GM18867 (cell line): ENCODE measurements at regions not wholly inside any gene's neighbourhood (a gene's known extent, or its start where the extent isn't known, plus 50 kb on each side); places are given as distances from the start of the nearest gene placed in this dataset.

ENCODE experiments used
- ATAC-seq: cut with Tn5 transposase; IDR thresholded peaks from one replicate; pipeline ENCODE4 v1.9.1; 2021; ENCODE audit warnings: mild to moderate bottlenecking, moderate library complexity; ENCODE audit not compliant: unreplicated experiment

DNA sequence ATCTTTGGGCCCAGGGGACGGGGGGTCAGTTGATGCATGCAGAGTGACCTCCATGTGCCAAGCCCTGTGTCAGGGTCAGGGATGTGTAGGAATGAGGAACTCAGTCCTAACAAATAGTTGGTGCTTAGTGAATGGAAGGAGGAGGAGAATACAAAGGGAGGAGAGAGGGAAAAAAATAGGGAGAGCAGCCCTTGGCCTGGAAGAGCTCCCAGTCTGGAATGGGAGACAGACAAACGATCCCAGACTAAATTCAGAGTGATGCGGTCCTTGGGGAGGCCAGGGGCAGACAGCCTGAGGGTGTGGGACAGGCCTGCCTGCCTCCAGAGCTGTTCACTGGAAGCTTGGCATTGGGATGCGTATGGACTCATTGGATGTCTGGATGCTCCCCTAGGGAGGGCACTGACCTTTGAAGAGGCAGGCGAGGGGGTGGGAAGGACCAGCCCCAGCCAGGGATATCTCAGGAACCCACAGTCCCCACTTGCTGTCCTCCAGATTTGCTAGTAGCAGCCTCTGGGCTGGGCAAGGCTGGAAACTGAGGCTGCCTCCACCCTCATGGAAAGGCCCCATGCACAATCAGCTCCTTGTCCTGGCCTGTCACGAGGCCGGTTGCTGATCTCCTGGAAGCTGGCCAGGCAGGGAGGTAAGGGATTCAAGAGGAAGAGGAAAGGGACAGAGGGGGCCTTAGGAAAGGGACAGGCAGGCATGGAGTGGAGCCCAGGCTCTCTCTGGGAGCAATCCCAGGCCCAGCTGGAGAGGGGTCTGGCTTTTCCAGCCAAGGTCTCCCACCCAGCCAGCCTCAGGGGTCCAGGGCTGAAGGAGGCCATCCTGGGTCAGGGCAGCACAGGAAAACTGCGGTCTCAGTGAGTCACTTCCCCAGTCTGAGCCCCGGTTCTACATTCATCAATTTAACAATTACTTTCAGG is 69.0 kb upstream of the GGTA1 start:
- no peak for ATAC-seq

DNA sequence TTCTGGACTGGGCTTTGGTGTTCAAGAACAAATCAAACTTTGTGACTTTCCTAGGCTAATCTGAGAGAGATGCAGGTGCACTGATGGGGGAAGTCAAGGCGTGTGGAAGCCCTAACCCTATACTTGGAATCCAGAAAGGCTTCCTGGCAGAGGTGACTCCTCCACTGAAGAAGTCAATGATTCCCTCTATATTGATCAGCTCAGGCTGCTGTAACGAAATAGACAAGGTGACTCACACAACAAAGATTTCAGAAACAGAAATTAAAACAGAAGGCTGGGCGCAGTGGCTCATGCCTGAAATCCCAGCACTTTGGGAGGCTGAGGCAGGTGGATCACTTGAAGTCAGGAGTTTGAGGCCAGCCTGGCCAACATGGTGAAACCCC is 69.6 kb upstream of the GGTA1 start:
- no peak for ATAC-seq

DNA sequence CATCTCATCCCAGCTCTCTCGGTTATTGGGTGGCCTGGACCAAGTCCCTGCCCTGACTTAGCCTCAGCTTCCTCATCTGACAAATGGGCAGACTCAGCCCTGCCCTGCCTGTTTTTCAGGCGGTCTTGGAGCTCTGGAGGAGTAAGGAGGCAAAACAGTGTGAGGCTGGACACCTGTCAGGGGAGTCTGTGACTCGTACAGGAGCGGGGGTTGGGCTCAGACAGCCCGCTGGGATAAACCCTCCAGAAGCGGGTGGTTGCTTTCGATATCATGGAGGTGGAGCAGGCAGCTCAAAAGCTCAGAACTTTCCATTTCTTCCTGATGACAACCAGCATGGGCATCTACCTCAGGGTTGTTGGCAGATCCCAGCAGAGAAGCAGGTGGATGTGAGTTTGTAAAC is 72.9 kb upstream of the GGTA1 start:
- no peak for ATAC-seq

DNA sequence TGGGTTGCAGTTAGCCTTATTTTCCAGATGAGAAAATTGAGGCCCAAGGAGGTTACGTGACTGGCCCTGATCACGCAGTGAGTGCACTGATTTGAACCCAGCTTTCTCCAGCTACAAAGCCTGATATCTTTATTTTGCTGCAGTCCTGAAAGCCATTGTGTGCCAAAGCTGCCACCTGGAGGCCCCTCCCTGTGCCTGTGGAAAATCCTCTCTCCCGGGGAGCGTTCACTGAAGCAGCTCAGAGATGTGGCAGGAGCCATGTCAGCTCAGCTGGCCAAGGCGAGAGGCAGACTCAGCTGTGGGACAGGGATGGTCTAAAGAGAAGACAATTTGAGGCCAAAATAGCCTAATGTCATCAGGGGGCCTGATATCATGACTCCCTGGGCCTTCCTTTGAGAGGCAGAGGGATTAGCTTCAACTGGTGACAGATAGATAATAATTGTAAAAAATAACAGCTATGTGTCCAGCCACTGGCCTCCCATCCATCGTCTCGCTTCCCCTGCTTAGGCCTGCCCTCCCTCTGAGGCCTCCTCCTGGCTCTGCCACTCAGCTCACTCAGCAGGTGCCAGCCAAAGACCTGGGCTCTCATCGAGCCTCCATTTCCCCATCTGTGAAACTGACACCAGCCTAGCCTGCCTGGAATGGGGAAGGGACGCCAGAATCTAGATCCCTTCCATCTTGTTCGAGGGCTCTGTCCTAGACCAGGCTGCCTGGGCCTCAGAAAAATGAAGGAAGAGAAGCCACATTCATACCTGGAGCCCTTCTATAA is 74.3 kb upstream of the GGTA1 start:
- no peak for ATAC-seq

DNA sequence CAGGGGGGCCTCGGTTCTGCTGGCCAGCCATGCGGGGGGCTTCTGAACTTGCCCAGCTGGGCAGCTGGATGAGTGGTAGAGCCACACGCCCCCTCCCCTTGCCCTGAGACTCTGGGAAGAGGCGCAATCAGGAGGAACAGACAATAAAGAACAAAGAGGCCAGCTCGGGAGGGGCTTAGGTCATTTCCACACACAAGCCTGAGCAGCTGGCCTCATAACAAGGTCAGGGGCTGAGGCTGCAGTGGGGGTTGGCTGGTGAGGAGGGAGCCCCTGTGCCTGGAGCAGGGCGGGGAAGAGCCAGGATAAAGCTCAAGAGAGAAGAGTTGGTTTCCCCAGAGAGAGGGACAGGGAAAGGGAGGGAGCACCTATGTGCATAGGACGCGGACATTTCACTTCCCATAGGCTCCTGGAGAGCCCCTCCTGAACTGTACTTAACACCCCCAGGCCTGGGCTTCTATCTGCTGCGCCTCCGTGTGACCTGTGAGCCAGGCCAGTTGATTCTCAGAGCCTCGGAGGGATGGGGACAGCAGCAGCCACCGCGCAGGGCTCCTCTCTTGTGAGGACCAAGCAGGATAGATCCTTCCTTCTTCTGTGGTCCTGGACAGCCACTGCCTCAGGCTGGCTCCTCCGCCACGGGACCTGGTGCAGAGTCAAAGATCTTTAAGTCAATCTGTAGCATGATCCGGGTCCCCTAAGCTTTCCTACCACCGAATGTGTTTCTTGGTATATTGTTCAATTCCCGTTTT is 75.3 kb upstream of the GGTA1 start:
- ATAC-seq, result no peak

DNA sequence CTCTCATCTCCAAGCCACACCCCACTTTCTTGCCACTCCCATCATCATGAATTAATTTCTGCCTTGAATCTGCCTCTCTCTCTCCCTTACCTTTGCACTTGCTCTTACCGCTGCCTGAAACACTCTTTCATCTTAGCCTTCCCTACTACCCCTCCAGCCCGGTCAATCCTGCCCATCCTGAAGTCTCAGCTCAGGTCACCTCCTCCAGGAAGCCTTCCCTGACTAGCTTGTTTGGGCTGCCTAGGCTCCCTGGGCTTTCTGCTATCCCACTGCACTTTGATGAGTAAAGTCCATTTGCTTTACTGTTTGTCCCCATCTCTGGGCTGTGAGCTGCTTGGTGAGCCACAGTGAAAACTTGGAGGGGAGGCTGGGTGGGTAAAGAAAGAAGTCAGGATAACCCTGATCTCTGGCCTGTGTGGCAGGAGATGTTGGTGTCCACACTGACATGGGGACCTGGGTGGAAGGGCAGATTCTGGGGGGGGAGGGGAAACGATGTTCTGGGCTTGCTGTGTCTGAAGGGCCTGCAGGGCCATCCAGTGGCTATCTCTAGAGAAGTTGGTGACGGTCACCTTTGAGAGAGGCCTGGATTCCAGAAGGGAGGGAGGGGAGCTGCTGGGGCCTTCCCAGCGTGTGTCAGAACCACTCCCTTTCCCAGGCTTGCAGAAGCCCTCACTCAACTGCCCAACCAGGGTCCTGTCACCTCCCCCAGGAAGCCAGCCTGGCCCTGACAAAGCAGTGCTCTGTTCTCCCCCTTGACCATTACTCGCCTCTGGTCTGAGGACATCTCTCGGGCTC is 75.0 kb upstream of the DAB2IP start:
- ATAC-seq, result no peak

DNA sequence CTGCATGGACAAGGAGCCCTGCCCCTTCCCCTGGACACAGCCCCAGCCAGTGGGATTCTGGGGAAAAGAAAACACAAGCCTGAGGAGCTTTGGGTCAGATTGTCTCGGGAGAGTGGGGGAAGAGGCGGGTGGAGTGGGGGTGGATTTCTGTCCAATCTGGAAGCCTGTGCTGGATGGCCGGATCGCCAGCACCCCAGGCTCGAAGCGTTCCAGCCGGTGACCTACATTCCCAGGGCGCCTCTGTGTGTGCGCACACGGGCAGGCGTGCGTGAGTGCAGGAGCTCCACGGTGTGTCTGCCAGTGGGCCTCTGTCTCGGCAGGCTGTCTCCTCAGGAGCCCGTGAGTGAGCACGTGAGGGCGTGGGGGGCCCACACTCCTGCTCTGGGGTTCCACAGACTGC is 74.3 kb upstream of the DAB2IP start:
- no peak for ATAC-seq

DNA sequence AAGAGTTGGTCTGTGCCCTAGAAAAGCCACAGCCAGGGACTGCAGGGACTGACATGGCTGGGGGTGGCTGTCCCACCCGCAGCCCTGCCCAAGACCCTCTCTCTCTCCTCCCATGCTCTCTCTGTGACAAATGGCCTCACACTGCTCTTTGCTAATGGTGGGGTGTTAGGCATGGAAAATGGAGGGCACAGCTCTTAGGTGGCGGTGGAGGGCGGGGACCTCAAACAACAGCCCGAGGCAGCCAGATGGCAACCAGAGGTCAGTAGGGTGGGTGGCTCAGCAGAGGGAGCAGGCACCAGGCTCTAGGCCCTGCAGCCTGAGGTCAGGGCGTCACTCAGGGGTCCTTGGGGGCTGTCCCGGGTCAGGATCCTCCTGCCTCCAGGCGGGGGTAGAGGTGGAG is 73.9 kb upstream of the DAB2IP start:
- no peak for ATAC-seq

DNA sequence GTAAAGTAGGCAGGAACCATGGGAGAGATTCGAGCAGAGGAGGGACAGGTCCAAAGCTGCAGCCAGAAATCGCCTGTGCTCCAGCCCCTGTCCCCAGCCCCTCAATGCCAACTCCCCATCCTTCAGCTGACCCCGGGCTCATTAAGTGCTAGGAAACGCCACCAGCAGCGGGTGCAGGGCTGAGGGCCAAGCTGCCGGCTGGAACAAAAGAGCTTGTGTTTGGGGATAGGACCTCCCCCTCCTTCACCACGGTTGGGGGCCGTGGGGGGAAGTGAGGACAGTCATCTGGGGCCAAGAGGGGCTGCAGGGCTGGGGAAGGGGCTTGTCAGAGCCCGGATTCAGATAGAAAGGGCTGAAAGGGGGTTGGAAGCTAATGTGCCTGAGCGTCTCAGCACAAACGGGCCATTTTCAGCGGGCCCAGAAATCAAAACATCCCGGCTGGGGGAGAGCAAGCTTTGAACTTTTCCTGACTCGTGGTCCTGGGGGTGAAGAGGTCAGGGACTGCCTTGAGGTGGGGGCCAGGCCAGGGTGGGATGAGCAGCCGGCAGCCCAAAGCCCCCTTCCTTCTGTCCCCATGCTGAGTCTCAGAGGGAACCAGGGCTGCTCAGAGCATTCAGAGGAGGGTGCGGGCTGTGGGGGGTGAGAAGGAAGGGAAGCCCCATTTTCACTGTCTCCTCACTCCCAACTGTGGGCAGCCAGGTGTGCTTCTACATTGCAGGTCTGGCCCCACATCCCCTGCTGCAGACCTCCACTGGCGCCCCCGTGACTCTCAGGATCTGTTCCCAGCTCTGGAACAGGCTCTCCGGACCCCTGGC is 69.4 kb upstream of the DAB2IP start:
- no peak for ATAC-seq

DNA sequence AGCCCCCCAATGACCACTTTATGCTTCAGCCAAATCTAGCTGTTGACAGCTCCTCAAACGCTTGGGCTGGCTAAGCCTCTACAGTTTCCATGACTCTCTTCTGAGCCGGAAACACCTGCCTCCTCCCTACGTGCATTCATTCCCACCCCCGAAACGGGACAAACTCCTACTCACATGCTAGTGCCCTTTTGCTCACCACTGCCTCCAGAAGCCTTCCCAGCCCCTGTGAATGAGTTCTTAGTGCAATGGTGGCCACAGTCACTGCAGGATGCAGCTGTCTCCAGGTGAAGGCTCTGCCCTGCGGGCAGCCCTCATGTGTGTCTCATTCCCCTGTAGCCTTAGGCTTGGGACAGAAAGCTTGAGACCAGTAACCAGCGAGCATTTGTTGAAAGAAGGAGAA is 68.8 kb upstream of the DAB2IP start:
- no peak for ATAC-seq

DNA sequence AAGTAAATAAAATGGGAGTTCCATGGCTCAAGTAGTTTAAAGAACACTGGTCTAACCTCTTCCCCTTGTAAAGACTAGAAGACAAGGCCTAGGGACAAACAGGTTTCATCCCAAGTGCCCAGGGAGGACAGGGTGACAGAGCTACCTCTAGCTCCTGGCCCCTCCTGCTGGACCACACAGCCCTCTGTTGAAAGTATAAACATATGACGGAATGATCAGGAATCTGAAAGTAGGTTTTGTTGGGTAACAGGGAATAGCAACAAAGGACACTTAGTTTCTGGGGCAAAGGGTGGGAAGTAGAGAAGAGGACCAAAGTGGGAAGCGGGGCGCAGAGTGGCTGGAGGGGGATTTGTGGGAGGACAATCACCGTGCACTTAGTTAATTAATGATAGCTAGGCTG is 67.0 kb upstream of the DAB2IP start:
- no peak for ATAC-seq

DNA sequence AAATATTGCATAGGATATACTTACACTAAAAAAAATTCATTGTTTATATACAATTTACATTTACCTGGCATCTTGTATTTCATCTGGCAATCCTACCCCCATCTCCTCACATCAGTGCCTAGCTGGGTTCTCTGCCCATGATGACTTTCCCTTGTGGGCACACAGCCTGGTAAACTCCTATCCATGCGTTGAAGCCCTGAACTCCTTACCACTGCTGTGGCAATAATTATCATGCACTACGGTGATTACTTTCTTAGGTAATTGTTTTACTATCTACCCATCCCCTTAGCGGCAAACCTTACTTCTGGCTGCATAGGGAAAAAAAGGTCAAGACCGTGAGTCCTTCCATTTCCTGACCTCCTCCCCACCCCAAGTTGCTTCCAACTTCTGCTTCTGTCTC is 63.6 kb upstream of the DAB2IP start:
- no peak for ATAC-seq

DNA sequence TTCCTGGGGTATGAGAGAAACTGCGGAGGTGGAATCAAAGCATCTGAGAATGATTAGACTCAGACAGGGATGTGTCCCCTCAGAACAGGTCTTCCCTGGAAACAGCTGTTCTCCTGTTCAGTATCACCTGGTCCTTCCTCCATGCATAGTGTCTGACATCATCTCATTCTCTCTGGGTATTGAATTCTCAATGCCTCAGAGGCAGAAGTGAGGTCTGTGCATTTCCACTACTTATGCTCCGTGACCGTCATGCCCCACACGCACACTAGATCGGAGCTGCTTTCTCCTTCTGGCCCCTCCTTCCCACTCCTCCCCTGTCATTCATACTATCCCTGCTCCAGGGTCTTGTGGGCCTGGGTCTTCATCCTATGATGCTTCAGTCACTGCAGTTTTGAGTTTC is 61.4 kb upstream of the DAB2IP start:
- no peak for ATAC-seq

DNA sequence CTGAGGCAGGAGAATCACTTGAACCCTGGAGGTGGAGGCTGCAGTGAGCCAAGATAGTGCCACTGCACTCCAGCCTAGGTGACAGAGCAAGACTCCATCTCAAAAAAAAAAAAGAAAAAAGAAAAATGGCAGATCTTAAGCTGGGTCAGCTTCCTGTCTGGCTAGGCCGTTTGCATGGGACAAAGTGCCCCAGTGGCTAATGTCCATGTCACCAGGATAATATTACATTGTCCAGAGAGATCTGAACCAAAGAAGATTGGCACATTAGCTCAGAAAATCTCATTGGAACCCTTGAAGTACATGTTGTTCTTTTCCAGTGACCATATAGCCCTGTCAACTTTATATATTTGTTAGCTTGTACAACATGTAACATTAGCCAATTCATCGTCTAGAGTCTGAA is 59.2 kb upstream of the DAB2IP start:
- no peak for ATAC-seq

DNA sequence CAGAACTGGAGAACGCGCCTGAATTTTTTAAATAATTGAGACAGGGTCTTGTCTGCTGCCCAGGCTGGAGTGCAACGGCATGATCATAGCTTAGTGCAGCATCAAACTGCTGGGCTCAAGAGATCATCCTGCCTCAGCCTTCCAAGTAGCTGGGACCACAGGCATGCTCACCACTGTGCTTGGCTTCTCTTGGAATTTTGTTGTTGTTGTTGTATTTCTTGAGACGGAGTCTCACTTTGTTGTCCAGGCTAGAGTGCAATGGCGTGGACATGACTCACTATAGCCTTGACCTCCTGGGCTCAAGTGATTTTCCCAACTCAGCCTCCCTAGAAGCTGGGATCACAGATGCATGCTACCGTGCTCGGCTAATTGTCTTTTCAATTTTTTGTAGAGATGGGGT is 58.4 kb upstream of the DAB2IP start:
- ATAC-seq, result no peak

DNA sequence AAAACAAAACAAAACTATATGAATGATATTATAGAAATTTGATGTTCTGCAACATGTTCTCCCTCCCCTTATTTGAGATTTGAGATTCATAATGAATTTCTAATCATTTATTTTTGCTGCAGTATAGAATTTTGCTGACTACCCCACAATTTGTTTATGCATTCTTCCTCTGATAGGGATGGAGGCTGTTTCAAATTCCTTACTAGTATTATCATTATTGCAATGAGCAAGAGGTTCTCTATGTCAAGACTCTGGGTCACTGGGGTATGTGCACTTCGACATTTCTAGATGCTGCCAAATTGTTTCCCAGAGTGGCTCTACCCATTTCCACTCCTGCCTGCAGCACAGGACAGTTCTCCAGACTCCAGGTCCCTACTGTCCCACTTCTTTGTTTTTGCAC is 54.9 kb upstream of the DAB2IP start:
- no peak for ATAC-seq

DNA sequence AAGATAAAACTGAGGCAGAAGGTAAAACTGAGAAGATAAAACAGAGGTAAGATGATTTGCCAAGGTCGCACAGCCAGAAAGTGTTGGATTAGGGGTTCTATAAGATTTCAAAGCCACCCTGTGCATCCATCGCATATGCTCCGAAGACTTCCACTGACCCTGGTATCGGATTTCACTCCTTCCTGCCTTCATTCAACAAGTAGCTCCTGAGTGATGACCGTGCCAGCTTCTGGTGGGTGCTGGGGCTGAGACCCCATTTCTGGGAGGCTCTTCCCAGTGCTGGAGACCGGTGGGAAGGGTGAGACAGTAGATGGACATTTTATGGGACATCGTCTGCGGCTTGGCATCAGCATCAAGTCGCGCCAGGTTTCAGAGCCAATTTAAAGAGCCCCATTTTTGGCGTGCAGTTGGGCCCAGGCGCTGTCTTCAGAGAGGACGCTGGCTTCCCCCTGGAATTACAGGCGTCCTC is 53.7 kb upstream of the DAB2IP start:
- ATAC-seq, result no peak

DNA sequence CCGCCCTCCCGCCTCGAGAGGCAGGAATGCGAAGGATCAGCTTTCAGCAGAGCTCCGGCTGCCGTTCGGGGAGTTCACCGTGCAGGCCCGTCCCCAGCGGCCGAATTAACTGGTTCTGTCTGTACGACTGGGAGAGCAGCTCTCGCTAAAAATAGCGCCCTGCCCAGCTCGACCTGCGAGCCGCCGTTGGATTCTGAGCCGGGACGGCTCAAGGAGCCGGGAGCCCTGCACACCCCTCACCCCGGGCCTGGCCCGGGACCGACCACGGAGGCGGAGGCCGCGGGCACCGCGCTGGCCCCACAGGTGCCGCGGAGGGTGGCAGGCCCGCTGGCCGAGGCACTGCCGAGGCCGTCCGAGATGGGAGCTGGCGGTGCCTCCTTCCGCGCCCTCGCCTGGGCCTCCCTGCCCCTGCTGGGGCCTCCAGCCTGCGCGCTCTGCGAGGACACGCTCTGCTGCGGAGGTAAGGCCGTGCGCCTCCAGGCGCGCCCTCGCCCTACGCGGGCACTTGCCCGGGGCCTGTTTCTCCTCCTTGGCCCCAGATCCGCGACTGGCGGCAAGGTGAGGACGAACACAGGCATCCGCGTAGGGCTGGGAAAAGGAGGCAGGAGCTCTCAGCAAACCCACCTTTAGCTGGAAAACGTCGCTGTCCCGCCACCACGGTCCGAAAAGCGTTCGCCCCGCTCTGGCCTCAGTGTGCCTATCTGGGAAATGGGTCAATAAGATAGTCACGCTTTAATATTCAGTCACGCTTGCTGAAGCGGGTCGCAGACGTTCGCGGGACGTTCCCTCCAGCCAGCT is 53.1 kb upstream of the DAB2IP start:
- no peak for ATAC-seq
